Neural cell (in vitro differentiated cells): ENCODE measurements at regions not wholly inside any gene's neighbourhood (a gene's known extent, or its start where the extent isn't known, plus 50 kb on each side); places are given as distances from the start of the nearest gene placed in this dataset.

ENCODE experiments used
- CTCF ChIP-seq: fragments of 450-650 bp; IDR thresholded peaks from 2 replicates; pipeline ENCODE4 v1.5.1; 2014; ENCODE audit warnings: antibody characterized with exemption, mild to moderate bottlenecking, moderate library complexity; ENCODE audit not compliant: poor library complexity, severe bottlenecking
- EP300 ChIP-seq: fragments of 450-650 bp; conservative IDR thresholded peaks from 2 replicates; pipeline ENCODE4 v1.6.1; 2014; ENCODE audit warnings: antibody characterized with exemption, mild to moderate bottlenecking, moderate library complexity; ENCODE audit not compliant: poor library complexity, severe bottlenecking
- EZH2 ChIP-seq: fragments of 200-600, 300-800 bp; shearing (Covaris generic), sonication (generic); IDR thresholded peaks from 2 replicates; pipeline ENCODE4 v1.6.1; 2014; ENCODE audit warnings: antibody characterized with exemption, low read length, borderline replicate concordance, mild to moderate bottlenecking; ENCODE audit not compliant: insufficient read depth, poor library complexity, severe bottlenecking
- SMC3 ChIP-seq: fragments of 450-650 bp; conservative IDR thresholded peaks from 2 replicates; pipeline ENCODE4 v1.6.1; 2014; ENCODE audit warnings: antibody characterized with exemption, mild to moderate bottlenecking, moderate library complexity; ENCODE audit not compliant: poor library complexity
- TAF1 ChIP-seq: IDR thresholded peaks from 2 replicates; pipeline ENCODE4 v1.6.1; 2012; ENCODE audit warnings: low read depth

GRCh38 chr19:32203161-32203560 is 142.2 kb upstream of the ZNF507 start:
- TF ChIP-seq CTCF = no peak
- TF ChIP-seq SMC3 = no peak
- no peak for TF ChIP-seq EP300
- TF ChIP-seq EZH2 = no peak
- no peak for TF ChIP-seq TAF1
